Skeletal muscle cell (primary cell): ENCODE measurements at regions not wholly inside any gene's neighbourhood (a gene's known extent, or its start where the extent isn't known, plus 50 kb on each side); places are given as distances from the start of the nearest gene placed in this dataset.

Source experiments
- DNase-seq: peaks from one replicate; pipeline ENCODE4 v3.0.0-alpha.2; 2010; ENCODE audit warnings: low read depth
- H3K4me3 ChIP-seq: 2 replicates; pipeline ENCODE4 v1.5.1; 2011; ENCODE audit warnings: low read depth, mild to moderate bottlenecking, control low read depth, low read length, moderate library complexity

- no peak for DNase-seq
Measured at GRCh38 chr15:77710206-77710605, 77.5 kb upstream of the LINGO1 start.

GRCh38 chr15:77709135-77709886, 76.6 kb upstream of the LINGO1 start:
- H3K4me3 ChIP-seq, result no peak overlapping the region
- DNase-seq, result no peak

More at GRCh38 chr15:77710206-77710605, 77.5 kb upstream of the LINGO1 start:
- H3K4me3 ChIP-seq, result no peak overlapping the region

GRCh38 chr15:77706482-77707244, 74.0 kb upstream of the LINGO1 start:
- H3K4me3 ChIP-seq, result no peak overlapping the region
- DNase-seq, result no peak

- no peak for DNase-seq
- H3K4me3 ChIP-seq, result no peak overlapping the region
Measured at GRCh38 chr15:77702211-77702957, 69.7 kb upstream of the LINGO1 start.

GRCh38 chr15:77698481-77698880, 65.8 kb upstream of the LINGO1 start:
- no peak for DNase-seq
- no peak overlapping the region for H3K4me3 ChIP-seq

GRCh38 chr15:77697893-77698292, 65.2 kb upstream of the LINGO1 start:
- H3K4me3 ChIP-seq, result no peak overlapping the region
- no peak for DNase-seq

GRCh38 chr15:77696871-77697270, 64.2 kb upstream of the LINGO1 start:
- DNase-seq, result no peak
- H3K4me3 ChIP-seq, result no peak overlapping the region

- no peak for DNase-seq
- no peak overlapping the region for H3K4me3 ChIP-seq
Measured at GRCh38 chr15:77695961-77696582, 63.4 kb upstream of the LINGO1 start.

- no peak for DNase-seq
- no peak overlapping the region for H3K4me3 ChIP-seq
Measured at GRCh38 chr15:77695548-77695947, 62.8 kb upstream of the LINGO1 start.

GRCh38 chr15:77693576-77693975, 60.9 kb upstream of the LINGO1 start:
- no peak for DNase-seq
- H3K4me3 ChIP-seq, result no peak overlapping the region

GRCh38 chr15:77692614-77693013, 59.9 kb upstream of the LINGO1 start:
- H3K4me3 ChIP-seq, result no peak overlapping the region
- DNase-seq, result no peak

- DNase-seq, result no peak
- no peak overlapping the region for H3K4me3 ChIP-seq
Measured at GRCh38 chr15:77691607-77692006, 58.9 kb upstream of the LINGO1 start.

GRCh38 chr15:77689821-77690220, 57.1 kb upstream of the LINGO1 start:
- DNase-seq, result no peak
- no peak overlapping the region for H3K4me3 ChIP-seq

- no peak for DNase-seq
- no peak overlapping the region for H3K4me3 ChIP-seq
Measured at GRCh38 chr15:77688693-77689092, 56.0 kb upstream of the LINGO1 start.

GRCh38 chr15:77688266-77688665, 55.6 kb upstream of the LINGO1 start:
- DNase-seq, result no peak
- no peak overlapping the region for H3K4me3 ChIP-seq

- H3K4me3 ChIP-seq, result no peak overlapping the region
- no peak for DNase-seq
Measured at GRCh38 chr15:77685082-77685815, 52.5 kb upstream of the LINGO1 start.

- no peak overlapping the region for H3K4me3 ChIP-seq
- DNase-seq, result no peak
Measured at GRCh38 chr15:77684341-77685081, 51.8 kb upstream of the LINGO1 start.

- DNase-seq, result no peak
- H3K4me3 ChIP-seq, result no peak overlapping the region
Measured at GRCh38 chr15:77682564-77682963, 49.9 kb upstream of the LINGO1 start.
